ENCODE measurements at regions not wholly inside any gene's neighbourhood (a gene's known extent, or its start where the extent isn't known, plus 50 kb on each side); places are given as distances from the start of the nearest gene placed in this dataset.
A peak's percentile ranks its signal among the peaks of the same experiment; 100 is the strongest.
"Not testable (repeated sequence)": the region's sequence is repeated elsewhere in the genome, so short reads cannot be mapped to it uniquely, and the experiment has no call there.

GRCh38 chr13:44783994-44784707 is 205.1 kb downstream of the NUFIP1 start:
- DNase-seq, result no peak

- DNase-seq, result no peak
Measured at GRCh38 chr13:44780591-44781280, 204.6 kb upstream of the TSC22D1 start.

- DNase-seq, result no peak
Measured at GRCh38 chr13:44778761-44779484, 202.8 kb upstream of the TSC22D1 start.

- not testable (repeated sequence) for DNase-seq
Measured at GRCh38 chr13:44775290-44775689, 199.2 kb upstream of the TSC22D1 start.

GRCh38 chr13:44770951-44771350 is 194.8 kb upstream of the TSC22D1 start:
- no peak for DNase-seq

- DNase-seq, result no peak
Measured at GRCh38 chr13:44769686-44770085, 193.6 kb upstream of the TSC22D1 start.

GRCh38 chr13:44768775-44769581 is 192.8 kb upstream of the TSC22D1 start:
- peak in 4 of 56 donors; percentile 5 to 30 (median 12) for DNase-seq

- DNase-seq, result no peak
Measured at GRCh38 chr13:44768239-44768638, 192.1 kb upstream of the TSC22D1 start.

- DNase-seq, result no peak
Measured at GRCh38 chr13:44765001-44765471, 188.9 kb upstream of the TSC22D1 start.

GRCh38 chr13:44764302-44764692 is 188.2 kb upstream of the TSC22D1 start:
- DNase-seq, result no peak

GRCh38 chr13:44763615-44764301 is 187.6 kb upstream of the TSC22D1 start:
- peak in 11 of 56 donors; percentile 1 to 26 (median 5) for DNase-seq

GRCh38 chr13:44762911-44763310 is 186.8 kb upstream of the TSC22D1 start:
- no peak for DNase-seq

GRCh38 chr13:44760434-44760833 is 184.3 kb upstream of the TSC22D1 start:
- no peak for DNase-seq

GRCh38 chr13:44759384-44760360 is 183.5 kb upstream of the TSC22D1 start:
- no peak for DNase-seq

GRCh38 chr13:44758630-44759383 is 182.7 kb upstream of the TSC22D1 start:
- peak in 2 of 56 donors; percentile 3 to 12 for DNase-seq

- peak in 4 of 56 donors; percentile 2 to 24 (median 18) for DNase-seq
Measured at GRCh38 chr13:44757671-44758070, 181.5 kb upstream of the TSC22D1 start.

- DNase-seq, result no peak
Measured at GRCh38 chr13:44756276-44756810, 180.2 kb upstream of the TSC22D1 start.

GRCh38 chr13:44755872-44756271 is 179.7 kb upstream of the TSC22D1 start:
- no peak for DNase-seq
